GM12878 (cell line): ENCODE measurements at regions not wholly inside any gene's neighbourhood (a gene's known extent, or its start where the extent isn't known, plus 50 kb on each side); places are given as distances from the start of the nearest gene placed in this dataset.

Experiments used
- ATAC-seq: fragments of 200-7000 bp; cut with Tn5 transposase; 3 replicates; pipeline ENCODE4 v1.9.1; 2020; ENCODE audit warnings: mild to moderate bottlenecking, moderate library complexity
- BruUV-seq: library from RNA; stranded (reverse); fragments of 400-500 nt; replicated peaks from 2 replicates; lab custom pipeline; 2021; lab: Mats Ljungman, UMichigan
- CTCF ChIA-PET: fragments of 300-600 bp; sonication (Branson Sonifier 250); formaldehyde crosslinking; extraction: SDS; loops from one replicate; lab custom pipeline; 2021; ENCODE audit warnings: inconsistent platforms; lab: Yijun Ruan, JAX
- POLR2A ChIA-PET: fragments of 350-600 bp; formaldehyde crosslinking; extraction: SDS; loops from one replicate; lab custom pipeline; 2021; ENCODE audit warnings: inconsistent platforms; lab: Charles Lee
- RAD21 ChIA-PET: fragments of 300-600 bp; sonication (Branson Sonifier 250); formaldehyde crosslinking; loops from one replicate; lab custom pipeline; 2023; ENCODE audit warnings: antibody characterized with exemption; ENCODE audit not compliant: unreplicated experiment; lab: Charles Lee
- SMC1A ChIA-PET: fragments of 300-600 bp; sonication (Branson Sonifier 250); formaldehyde crosslinking; loops from one replicate; lab custom pipeline; 2023; ENCODE audit not compliant: unreplicated experiment, uncharacterized antibody; lab: Charles Lee
- DNase-seq: peaks from one replicate; pipeline ENCODE4 v3.0.0-alpha.2; 2011; ENCODE audit warnings: low read depth, low spot score
- FAIRE-seq: peaks from 3 replicates; lab custom pipeline; 2011; peaks lifted over from hg19 to GRCh38; lab: Jason Lieb, UNC
- H2AFZ ChIP-seq: 2 replicates; pipeline ENCODE4 v1.6.0; 2011; ENCODE audit warnings: low read depth, low read length, control low read depth; ENCODE audit not compliant: control insufficient read depth
- H3K27ac ChIP-seq: 2 replicates; pipeline ENCODE4 v1.5.1; 2011; ENCODE audit warnings: control low read depth; ENCODE audit not compliant: control insufficient read depth, insufficient read depth
- H3K27me3 ChIP-seq, 2 experiments: replicated peaks in 1 of 2; 2 replicates each; pipeline versions ENCODE4 v1.6.0 to v1.6.1; 2011; ENCODE audit warnings: low read length in 1 of 2; ENCODE audit not compliant: control insufficient read depth in 2 of 2, insufficient read depth in 2 of 2
- H3K36me3 ChIP-seq, 2 experiments: 2 replicates each; pipeline ENCODE4 v1.5.1; 2011; ENCODE audit warnings: low read length in 1 of 2; ENCODE audit not compliant: control insufficient read depth in 2 of 2, insufficient read depth in 2 of 2
- H3K4me1 ChIP-seq: 2 replicates; pipeline ENCODE4 v1.6.1; 2011; ENCODE audit warnings: mild to moderate bottlenecking, low read length, moderate library complexity, mixed read lengths; ENCODE audit not compliant: control insufficient read depth, insufficient read depth
- H3K4me2 ChIP-seq: 2 replicates; pipeline ENCODE4 v1.6.0; 2011; ENCODE audit warnings: control low read depth; ENCODE audit not compliant: control insufficient read depth, insufficient read depth
- H3K4me3 ChIP-seq: fragments of 200-600 bp; sonication (generic); 2 replicates; pipeline ENCODE4 v1.5.1; 2016
- H3K79me2 ChIP-seq: 2 replicates; pipeline ENCODE4 v1.6.0; 2011; ENCODE audit warnings: low read length; ENCODE audit not compliant: control insufficient read depth, insufficient read depth
- H3K9ac ChIP-seq: 2 replicates; pipeline ENCODE4 v1.8.0; 2011; ENCODE audit warnings: low read length, control low read depth, mixed read lengths; ENCODE audit not compliant: control insufficient read depth, insufficient read depth
- H3K9me3 ChIP-seq: replicated peaks from 3 replicates; pipeline ENCODE4 v1.5.1; 2011; ENCODE audit warnings: mild to moderate bottlenecking, low read length; ENCODE audit not compliant: control insufficient read depth, insufficient read depth
- H4K20me1 ChIP-seq: 2 replicates; pipeline ENCODE4 v1.6.0; 2011; ENCODE audit not compliant: control insufficient read depth, insufficient read depth
- BHLHE40 ChIP-seq, 2 experiments: fragments of 450-650 bp in 1 of 2; IDR thresholded peaks; 2 replicates each; pipeline ENCODE4 v1.6.1; 2011 to 2017; ENCODE audit warnings: low read depth in 2 of 2, borderline replicate concordance in 1 of 2, improper control_type of control experiment in 1 of 2, low read length in 1 of 2, mild to moderate bottlenecking in 1 of 2
- CUX1 ChIP-seq: IDR thresholded peaks from 2 replicates; pipeline ENCODE4 v1.6.1; 2012; ENCODE audit warnings: improper control_type of control experiment, low read depth, low read length; ENCODE audit not compliant: insufficient replicate concordance
- EED ChIP-seq: sonication (generic); IDR thresholded peaks from 2 replicates; pipeline ENCODE4 v1.6.1; 2016; ENCODE audit warnings: antibody characterized with exemption, low read depth
- MYB ChIP-seq: fragments of 150-350 bp; IDR thresholded peaks from 2 replicates; pipeline ENCODE4 v1.6.1; 2014; ENCODE audit warnings: mild to moderate bottlenecking, low read depth, low read length, borderline replicate concordance
- NBN ChIP-seq: fragments of 450-650 bp; IDR thresholded peaks from 2 replicates; pipeline ENCODE4 v1.6.1; 2016
- NKRF ChIP-seq: fragments of 450-650 bp; conservative IDR thresholded peaks from 2 replicates; pipeline ENCODE4 v1.6.1; 2017; ENCODE audit warnings: mild to moderate bottlenecking, moderate library complexity
- NR2C1 ChIP-seq: fragments of 450-650 bp; IDR thresholded peaks from 2 replicates; pipeline ENCODE4 v1.6.1; 2017; ENCODE audit warnings: antibody characterized with exemption, mild to moderate bottlenecking, moderate library complexity
- RFX5 ChIP-seq: IDR thresholded peaks from 2 replicates; pipeline ENCODE4 v1.6.1; 2011; ENCODE audit warnings: low read depth, low read length, improper control_type of control experiment
- SREBF1 ChIP-seq: IDR thresholded peaks from 2 replicates; pipeline ENCODE4 v1.6.1; 2012; ENCODE audit warnings: mild to moderate bottlenecking, low read length
- TAF1 ChIP-seq: IDR thresholded peaks from 2 replicates; pipeline ENCODE4 v1.6.1; 2011; ENCODE audit warnings: mild to moderate bottlenecking, low read depth, low read length, borderline replicate concordance
- WRNIP1 ChIP-seq: IDR thresholded peaks from 2 replicates; pipeline ENCODE4 v1.6.1; 2011; ENCODE audit warnings: low read depth, low read length, improper control_type of control experiment, borderline replicate concordance
- WGBS: methylation state at CpG from one replicate; pipeline ENCODE4 v1.1.6; 2016; ENCODE audit warnings: low lambda C conversion rate; ENCODE audit not compliant: insufficient replicate concordance, insufficient coverage; ENCODE audit errors: missing lambda C conversion rate; 5-methylcytosine and 5-hydroxymethylcytosine counted together
- in situ Hi-C: fragments of 300-500 bp; cut with MboI; formaldehyde crosslinking; loops from 9 replicates; pipeline ENCODE4 v1.14.3; 2018; ENCODE audit warnings: mixed read lengths
- intact Hi-C: fragments of 100-400 bp; cut with micrococcal nuclease; formaldehyde crosslinking; loops from one replicate; pipeline ENCODE4 v1.14.2; 2022; ENCODE audit not compliant: unreplicated experiment

GRCh38 chr3:194843556-194843955 is 157.9 kb downstream of the FAM43A start (continued):
- TF ChIP-seq BHLHE40 (IDR thresholded peaks at IDR 0.05; ENCODE audit: borderline replicate concordance in 1 of 2, low read depth in 2 of 2, low read length in 1 of 2), result no peak
- TF ChIP-seq, all 136 proteins: peak for 0

- no peaks in the 10 kb centered on the region for H3K9me3 ChIP-seq
- no peak for ATAC-seq
- TF ChIP-seq NKRF (no peak), RFX5 (no peak), TAF1 (no peak), NR2C1 (no peak), NBN (no peak), CUX1 (no peak), WRNIP1 (no peak), MYB (no peak), SREBF1 (no peak), EED (no peak)
- TF ChIP-seq, all 136 proteins: peak for 0
- Histone ChIP-seq H3K9ac (no peak overlapping the region), H4K20me1 (no peaks in the 10 kb centered on the region), H3K4me2 (no peak overlapping the region), H3K79me2 (no peaks in the 10 kb centered on the region), H3K36me3 (no peaks in the 10 kb centered on the region), H3K4me3 (no peak overlapping the region), H3K27me3 (no peaks in the 10 kb centered on the region), H3K27ac (no peak overlapping the region), H3K4me1 (no peaks in the 10 kb centered on the region), H2AFZ (no peak overlapping the region)
- WGBS, result 60% methylated on average over 3 of the region's 3 CpGs
- intact Hi-C loops, result no loop called here
- BruUV-seq, result no TSS peak
- ChIA-PET SMC1A (no interaction called here), RAD21 (no interaction called here), POLR2A (no interaction called here), CTCF (no interaction called here)
- DNase-seq, result no peak
- in situ Hi-C loops, result no loop called here
- FAIRE-seq, result no peak
These were observed 158.4 kb downstream of the FAM43A start for GRCh38 chr3:194844046-194844445.
